Cardiac fibroblast (primary cell): ENCODE measurements at regions not wholly inside any gene's neighbourhood (a gene's known extent, or its start where the extent isn't known, plus 50 kb on each side); places are given as distances from the start of the nearest gene placed in this dataset.

Source experiments
- DNase-seq, 2 donors: peaks; one replicate each; pipeline versions ENCODE4 v3.0.0 to v3.0.0-alpha.2; 2010; ENCODE audit warnings: low read depth in 2 of 2
- H3K4me3 ChIP-seq, 2 donors: replicated peaks in 1 of 2; 1 replicate in 1 of 2; 2 replicates in 1 of 2; pipeline ENCODE4 v1.5.1; 2011; ENCODE audit warnings: low read depth in 2 of 2, low read length in 2 of 2, mild to moderate bottlenecking in 2 of 2, moderate library complexity in 1 of 2
- CTCF ChIP-seq: IDR thresholded peaks from one replicate; pipeline ENCODE4 v1.5.1; 2011; ENCODE audit warnings: low read depth, mild to moderate bottlenecking, low read length, inconsistent platforms

GRCh38 chr6:105986998-105987397, 99.1 kb upstream of the PRDM1 start:
- no peak for TF ChIP-seq CTCF
- no peak overlapping the region for H3K4me3 ChIP-seq
- DNase-seq: peak in 1 of 2 donors; percentile 34

- H3K4me3 ChIP-seq: no peak overlapping the region
- no peak for TF ChIP-seq CTCF
- peak in 1 of 2 donors; percentile 27 for DNase-seq
Measured at GRCh38 chr6:105985816-105986632, 100.1 kb upstream of the PRDM1 start.

GRCh38 chr6:105985098-105985815, 100.9 kb upstream of the PRDM1 start:
- TF ChIP-seq CTCF: no peak
- DNase-seq: no peak
- no peak overlapping the region for H3K4me3 ChIP-seq

- no peak overlapping the region for H3K4me3 ChIP-seq
- DNase-seq: no peak
- TF ChIP-seq CTCF: no peak
Measured at GRCh38 chr6:105983763-105984162, 102.4 kb upstream of the PRDM1 start.

- TF ChIP-seq CTCF: no peak
Measured at GRCh38 chr6:105982761-105983540, 103.2 kb upstream of the PRDM1 start.

GRCh38 chr6:105981888-105982358, 104.2 kb upstream of the PRDM1 start:
- no peak overlapping the region for H3K4me3 ChIP-seq
- no peak for DNase-seq

More at GRCh38 chr6:105982761-105983540, 103.2 kb upstream of the PRDM1 start:
- H3K4me3 ChIP-seq: no peak overlapping the region
- DNase-seq: no peak

More at GRCh38 chr6:105981888-105982358, 104.2 kb upstream of the PRDM1 start:
- TF ChIP-seq CTCF: no peak
